ENCODE measurements at regions not wholly inside any gene's neighbourhood (a gene's known extent, or its start where the extent isn't known, plus 50 kb on each side); places are given as distances from the start of the nearest gene placed in this dataset.

DNA sequence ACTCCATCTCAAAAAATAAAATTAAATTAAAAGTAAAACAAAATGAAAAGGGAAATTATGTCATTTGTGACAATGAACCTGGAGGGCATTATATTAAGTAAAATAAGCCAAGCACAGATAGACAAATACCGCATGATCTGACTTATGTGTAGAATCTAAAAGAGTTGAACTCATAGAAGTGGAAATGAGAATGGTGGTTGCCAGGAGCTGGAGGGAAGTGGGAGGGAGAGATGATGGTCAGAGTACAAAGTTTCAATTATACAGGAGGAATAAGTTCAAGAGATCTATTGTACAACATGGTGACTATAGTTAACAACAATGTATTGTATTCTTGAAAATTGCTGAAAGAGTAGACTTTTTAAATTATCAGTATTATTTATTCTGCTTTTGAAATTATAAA is 183.4 kb downstream of the ID4 start:
- no peak for DNase-seq (ENCODE audit: low read depth)
- no peak overlapping the region for H3K4me3 ChIP-seq (ENCODE audit: low read depth, low read length)
- TF ChIP-seq, protein P1, sequence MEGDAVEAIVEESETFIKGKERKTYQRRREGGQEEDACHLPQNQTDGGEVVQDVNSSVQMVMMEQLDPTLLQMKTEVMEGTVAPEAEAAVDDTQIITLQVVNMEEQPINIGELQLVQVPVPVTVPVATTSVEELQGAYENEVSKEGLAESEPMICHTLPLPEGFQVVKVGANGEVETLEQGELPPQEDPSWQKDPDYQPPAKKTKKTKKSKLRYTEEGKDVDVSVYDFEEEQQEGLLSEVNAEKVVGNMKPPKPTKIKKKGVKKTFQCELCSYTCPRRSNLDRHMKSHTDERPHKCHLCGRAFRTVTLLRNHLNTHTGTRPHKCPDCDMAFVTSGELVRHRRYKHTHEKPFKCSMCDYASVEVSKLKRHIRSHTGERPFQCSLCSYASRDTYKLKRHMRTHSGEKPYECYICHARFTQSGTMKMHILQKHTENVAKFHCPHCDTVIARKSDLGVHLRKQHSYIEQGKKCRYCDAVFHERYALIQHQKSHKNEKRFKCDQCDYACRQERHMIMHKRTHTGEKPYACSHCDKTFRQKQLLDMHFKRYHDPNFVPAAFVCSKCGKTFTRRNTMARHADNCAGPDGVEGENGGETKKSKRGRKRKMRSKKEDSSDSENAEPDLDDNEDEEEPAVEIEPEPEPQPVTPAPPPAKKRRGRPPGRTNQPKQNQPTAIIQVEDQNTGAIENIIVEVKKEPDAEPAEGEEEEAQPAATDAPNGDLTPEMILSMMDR (IDR thresholded peaks at IDR 0.05; ENCODE audit: low read depth, low read length, missing control alignments) = no peak

DNA sequence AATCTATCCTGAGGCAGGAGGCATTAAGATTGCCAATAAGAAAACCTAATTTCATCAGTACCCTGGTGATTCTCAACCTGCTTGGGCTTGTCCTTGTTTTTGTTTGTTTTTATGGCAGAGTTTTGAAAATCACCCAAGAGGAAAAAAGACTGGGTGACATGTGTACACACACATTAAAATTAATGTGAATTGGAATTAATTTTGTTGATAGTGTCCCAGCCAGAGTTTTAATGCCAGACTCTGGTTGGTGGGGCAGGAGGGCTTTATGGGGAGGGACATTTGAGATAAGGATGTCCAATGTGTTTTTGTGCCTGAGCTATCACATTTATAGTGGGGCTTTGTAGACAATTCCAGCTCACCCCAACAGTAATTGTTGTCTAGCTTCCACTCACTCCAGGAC is 184.6 kb downstream of the ID4 start:
- H3K4me3 ChIP-seq (ENCODE audit: low read depth, low read length) = no peak overlapping the region
- TF ChIP-seq, protein P1 (IDR thresholded peaks at IDR 0.05; ENCODE audit: low read depth, low read length, missing control alignments) = no peak
- no peak for DNase-seq (ENCODE audit: low read depth)

DNA sequence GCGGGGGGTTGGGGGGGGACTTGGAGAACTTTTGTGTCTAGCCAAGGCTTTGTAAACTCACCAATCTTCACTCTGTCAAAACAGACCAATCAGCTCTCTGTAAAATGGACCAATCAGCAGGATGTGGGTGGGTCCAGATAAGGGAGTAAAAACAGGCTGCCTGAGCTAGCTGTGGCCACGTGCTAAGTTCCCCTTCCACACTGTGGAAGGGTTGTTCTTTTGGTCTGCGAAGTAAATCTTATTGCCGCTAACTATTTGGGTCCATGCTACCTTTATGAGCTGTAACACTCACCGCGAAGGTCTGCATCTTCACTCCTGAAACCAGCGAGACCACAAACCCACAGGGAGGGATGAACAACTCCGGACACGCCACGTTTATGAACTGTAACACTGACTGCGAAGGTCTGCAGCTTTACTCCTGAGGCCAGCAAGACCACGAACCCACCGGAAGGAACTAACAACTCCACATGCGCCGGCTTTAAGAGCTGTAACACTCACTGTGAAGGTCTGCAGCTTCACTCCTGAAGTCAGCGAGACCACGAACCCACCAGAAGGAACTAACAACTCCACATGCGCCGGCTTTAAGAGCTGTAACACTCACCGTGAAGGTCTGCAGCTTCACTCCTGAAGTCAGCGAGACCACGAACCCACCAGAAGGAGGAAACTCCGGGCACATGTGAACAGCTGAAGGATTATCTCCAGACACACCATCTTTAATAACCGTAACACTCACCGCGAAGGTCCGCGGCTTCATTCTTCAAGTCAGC is 186.6 kb downstream of the ID4 start:
- DNase-seq (ENCODE audit: low read depth) = peak; percentile 7
- H3K4me3 ChIP-seq (ENCODE audit: low read depth, low read length) = peak overlapping the region; percentile 25

DNA sequence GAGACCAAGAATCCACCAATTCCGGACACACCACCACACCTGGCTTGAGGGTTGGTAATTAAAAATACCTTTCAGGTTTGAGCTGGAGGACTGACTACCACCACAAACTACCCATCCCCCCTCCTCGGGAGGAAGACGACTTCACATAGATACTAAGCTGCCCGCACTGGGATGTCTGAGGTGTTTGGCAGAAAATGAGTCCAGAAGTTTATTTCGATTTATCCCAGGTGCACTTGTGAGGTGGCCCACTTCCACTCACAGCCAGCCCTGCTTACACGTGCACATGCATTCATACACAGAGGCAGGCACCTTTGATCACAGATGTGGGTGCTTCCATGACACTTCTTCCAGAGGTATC is 187.1 kb downstream of the ID4 start:
- DNase-seq (ENCODE audit: low read depth) = no peak
- TF ChIP-seq, protein P1 (IDR thresholded peaks at IDR 0.05; ENCODE audit: low read depth, low read length, missing control alignments) = no peak
- H3K4me3 ChIP-seq (ENCODE audit: low read depth, low read length) = no peak overlapping the region; the same call in 1 of the 2 replicates

DNA sequence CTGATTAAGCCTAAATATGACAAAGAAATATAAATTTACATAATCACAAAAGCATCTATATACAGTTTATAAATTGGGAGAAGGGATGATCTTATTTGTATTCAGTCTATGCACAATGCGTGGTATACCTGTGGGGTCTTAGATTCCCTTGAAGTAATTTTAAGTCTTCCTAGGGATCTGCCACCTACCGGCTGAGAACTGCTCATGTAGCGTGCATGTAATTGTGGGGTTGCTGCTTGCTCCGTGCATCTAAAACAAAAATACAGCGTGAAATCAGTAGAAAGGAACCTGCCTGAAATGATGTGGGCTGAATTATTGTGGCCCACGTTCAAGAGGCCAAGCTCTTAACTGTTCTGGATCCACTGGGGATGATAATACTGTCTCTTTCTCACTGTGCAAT is 187.3 kb downstream of the MBOAT1 start:
- TF ChIP-seq, protein P1 (IDR thresholded peaks at IDR 0.05; ENCODE audit: low read depth, low read length, missing control alignments) = no peak
- DNase-seq (ENCODE audit: low read depth) = no peak
- no peak overlapping the region for H3K4me3 ChIP-seq (ENCODE audit: low read depth, low read length)

DNA sequence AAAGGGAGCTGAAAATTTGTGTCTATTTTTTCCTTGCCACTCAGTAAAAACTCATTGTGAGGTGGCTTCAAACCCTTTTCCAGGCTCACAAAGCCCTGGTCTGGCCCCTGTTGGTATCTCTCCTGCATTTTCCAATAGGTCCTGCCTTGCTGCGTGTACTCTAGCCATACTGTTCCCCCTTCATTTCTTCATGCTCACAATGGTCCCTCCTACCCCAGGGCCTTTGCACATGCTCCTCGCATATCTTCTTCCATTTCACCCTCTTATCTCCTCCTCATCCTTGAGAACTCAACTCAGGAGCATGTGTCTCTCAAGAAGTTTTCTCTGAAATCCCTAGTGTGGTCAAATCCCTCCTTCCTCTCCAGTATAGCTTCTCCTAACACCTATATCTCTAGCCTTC is 186.6 kb downstream of the MBOAT1 start:
- no peak overlapping the region for H3K4me3 ChIP-seq (ENCODE audit: low read depth, low read length)
- TF ChIP-seq, protein P1 (IDR thresholded peaks at IDR 0.05; ENCODE audit: low read depth, low read length, missing control alignments) = no peak
- no peak for DNase-seq (ENCODE audit: low read depth)

DNA sequence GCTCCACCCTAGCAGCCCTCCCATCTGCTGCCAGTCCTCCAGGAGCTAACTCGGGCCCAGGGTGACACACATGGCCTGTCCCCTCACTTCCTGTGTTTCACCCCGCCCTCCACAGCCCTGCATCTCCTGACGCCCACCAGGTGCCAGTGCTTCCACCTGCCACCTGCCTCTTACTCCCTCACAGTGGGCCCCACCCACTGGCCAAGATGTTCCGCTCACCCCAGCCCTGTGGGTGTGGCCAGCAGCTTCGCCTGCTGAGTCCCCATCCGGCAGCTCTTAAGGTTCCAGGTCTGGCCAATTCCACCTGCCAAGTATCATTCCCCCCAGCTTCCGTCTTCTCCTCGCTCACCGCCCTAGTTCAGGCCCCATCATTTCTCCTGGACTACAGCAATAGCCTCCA is 184.1 kb downstream of the MBOAT1 start:
- TF ChIP-seq, protein P1 (IDR thresholded peaks at IDR 0.05; ENCODE audit: low read depth, low read length, missing control alignments) = no peak
- no peak overlapping the region for H3K4me3 ChIP-seq (ENCODE audit: low read depth, low read length)
- no peak for DNase-seq (ENCODE audit: low read depth)

Data from GM12864 (cell line).